OCI-LY3 (cell line): ENCODE measurements at regions not wholly inside any gene's neighbourhood (a gene's known extent, or its start where the extent isn't known, plus 50 kb on each side); places are given as distances from the start of the nearest gene placed in this dataset.
A peak's percentile ranks its signal among the peaks of the same experiment; 100 is the strongest.

Experiments used
- H2AFZ ChIP-seq: fragments of 200-600, 300-600 bp; shearing (Covaris generic); 2 replicates; pipeline ENCODE4 v1.6.0; 2014; ENCODE audit warnings: antibody characterized with exemption, low read depth, low read length
- H3K27ac ChIP-seq: fragments of 200-600, 300-600 bp; sonication (generic); 2 replicates; pipeline ENCODE4 v1.5.1; 2014; ENCODE audit warnings: mild to moderate bottlenecking, low read length, moderate library complexity, mixed read lengths
- H3K27me3 ChIP-seq: fragments of 200-600, 300-600 bp; sonication (generic); 2 replicates; pipeline ENCODE4 v1.6.1; 2014; ENCODE audit warnings: low read depth, low read length, mixed read lengths
- H3K36me3 ChIP-seq: fragments of 200-600, 300-600 bp; sonication (generic); replicated peaks from 2 replicates; pipeline ENCODE3; 2014; ENCODE audit warnings: low read depth, low read length, mixed read lengths
- H3K4me1 ChIP-seq: fragments of 300-600, 200-600 bp; sonication (generic); 2 replicates; pipeline ENCODE4 v1.6.1; 2014; ENCODE audit warnings: low read length, mixed read lengths
- H3K4me2 ChIP-seq: fragments of 200-600, 300-600 bp; sonication (generic); 2 replicates; pipeline ENCODE4 v1.6.1; 2014; ENCODE audit warnings: low read length, mixed read lengths
- H3K4me3 ChIP-seq: fragments of 300-600, 200-600 bp; sonication (generic); 2 replicates; pipeline ENCODE4 v1.5.1; 2014; ENCODE audit warnings: antibody characterized with exemption, mild to moderate bottlenecking, low read length, moderate library complexity
- H3K79me2 ChIP-seq: fragments of 300-600, 200-600 bp; shearing (Covaris generic); 2 replicates; pipeline ENCODE4 v1.6.1; 2014; ENCODE audit warnings: mild to moderate bottlenecking, low read length, mixed read lengths
- H3K9ac ChIP-seq: fragments of 300-600, 200-600 bp; shearing (Covaris generic); 2 replicates; pipeline ENCODE4 v1.6.0; 2014; ENCODE audit warnings: mild to moderate bottlenecking, low read length, moderate library complexity
- H3K9me3 ChIP-seq: fragments of 200-600, 300-600 bp; shearing (Covaris generic); 2 replicates; pipeline ENCODE4 v1.6.1; 2014; ENCODE audit warnings: low read length, mixed read lengths; ENCODE audit not compliant: insufficient read depth
- H4K20me1 ChIP-seq: fragments of 200-600, 300-600 bp; sonication (generic); 2 replicates; pipeline ENCODE4 v1.6.1; 2016; ENCODE audit warnings: low read length, mixed read lengths; ENCODE audit not compliant: insufficient read depth
- EZH2phosphoT487 ChIP-seq: fragments of 200-600 bp; shearing (Covaris generic); IDR thresholded peaks from 2 replicates; pipeline ENCODE4 v1.6.1; 2018; ENCODE audit warnings: antibody characterized with exemption, mixed run types, low read depth
- TF ChIP-seq, protein P1 (sequence below): fragments of 200-600, 300-600 bp; sonication (generic); IDR thresholded peaks from 2 replicates; pipeline ENCODE4 v1.5.1; 2014; ENCODE audit warnings: antibody characterized with exemption, low read length, low read depth

DNA sequence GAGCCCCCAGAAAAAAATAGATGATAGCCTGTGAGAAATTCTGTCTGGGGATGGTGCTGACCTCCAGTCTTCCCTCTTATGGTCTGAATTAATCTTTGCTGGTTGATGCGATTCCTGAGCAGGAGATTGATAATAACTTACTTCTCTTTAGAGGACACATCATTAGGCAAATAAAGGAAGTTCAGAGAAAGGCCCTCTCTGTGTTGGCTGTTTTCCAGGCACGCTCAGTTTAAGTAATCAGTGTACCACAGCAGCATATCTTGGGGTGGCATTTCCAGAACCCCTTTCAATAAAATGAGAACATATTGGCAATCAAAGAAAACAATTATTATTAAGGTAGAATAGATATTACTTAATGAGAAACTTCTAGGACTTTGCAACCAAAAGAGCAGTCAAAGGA lies 1129.3 kb upstream of the RAG2 start:
- no peak overlapping the region for H3K9ac ChIP-seq
- peaks cover 5% of the 10 kb centered on the region; the same call in 1 of the 2 replicates for H3K4me1 ChIP-seq
- H3K9me3 ChIP-seq = no peaks in the 10 kb centered on the region
- H3K4me3 ChIP-seq = no peak overlapping the region
- no peaks in the 10 kb centered on the region for H4K20me1 ChIP-seq
- H3K27me3 ChIP-seq = no peaks in the 10 kb centered on the region
- TF ChIP-seq, protein P1, sequence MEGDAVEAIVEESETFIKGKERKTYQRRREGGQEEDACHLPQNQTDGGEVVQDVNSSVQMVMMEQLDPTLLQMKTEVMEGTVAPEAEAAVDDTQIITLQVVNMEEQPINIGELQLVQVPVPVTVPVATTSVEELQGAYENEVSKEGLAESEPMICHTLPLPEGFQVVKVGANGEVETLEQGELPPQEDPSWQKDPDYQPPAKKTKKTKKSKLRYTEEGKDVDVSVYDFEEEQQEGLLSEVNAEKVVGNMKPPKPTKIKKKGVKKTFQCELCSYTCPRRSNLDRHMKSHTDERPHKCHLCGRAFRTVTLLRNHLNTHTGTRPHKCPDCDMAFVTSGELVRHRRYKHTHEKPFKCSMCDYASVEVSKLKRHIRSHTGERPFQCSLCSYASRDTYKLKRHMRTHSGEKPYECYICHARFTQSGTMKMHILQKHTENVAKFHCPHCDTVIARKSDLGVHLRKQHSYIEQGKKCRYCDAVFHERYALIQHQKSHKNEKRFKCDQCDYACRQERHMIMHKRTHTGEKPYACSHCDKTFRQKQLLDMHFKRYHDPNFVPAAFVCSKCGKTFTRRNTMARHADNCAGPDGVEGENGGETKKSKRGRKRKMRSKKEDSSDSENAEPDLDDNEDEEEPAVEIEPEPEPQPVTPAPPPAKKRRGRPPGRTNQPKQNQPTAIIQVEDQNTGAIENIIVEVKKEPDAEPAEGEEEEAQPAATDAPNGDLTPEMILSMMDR = no peak
- no peak for TF ChIP-seq EZH2phosphoT487
- H3K36me3 ChIP-seq = no peaks in the 10 kb centered on the region
- no peaks in the 10 kb centered on the region for H3K79me2 ChIP-seq
- no peak overlapping the region; the same call in 1 of the 2 replicates for H3K4me2 ChIP-seq
- H2AFZ ChIP-seq = peak overlapping the region; percentile 27; the same call in 1 of the 2 replicates
- H3K27ac ChIP-seq = no peak overlapping the region

- Histone ChIP-seq H3K9ac (no peak overlapping the region), H3K36me3 (no peaks in the 10 kb centered on the region), H3K4me3 (no peak overlapping the region), H3K4me1 (peaks cover 5% of the 10 kb centered on the region; the same call in 1 of the 2 replicates), H3K79me2 (no peaks in the 10 kb centered on the region), H4K20me1 (no peaks in the 10 kb centered on the region), H3K27me3 (no peaks in the 10 kb centered on the region), H3K27ac (no peak overlapping the region), H3K9me3 (no peaks in the 10 kb centered on the region), H2AFZ (no peak overlapping the region), H3K4me2 (no peak overlapping the region)
- no peak for TF ChIP-seq EZH2phosphoT487
- TF ChIP-seq, protein P1 = no peak
These were observed 1126.3 kb upstream of the RAG2 start for GRCh38 chr11:37724315-37724714.

DNA sequence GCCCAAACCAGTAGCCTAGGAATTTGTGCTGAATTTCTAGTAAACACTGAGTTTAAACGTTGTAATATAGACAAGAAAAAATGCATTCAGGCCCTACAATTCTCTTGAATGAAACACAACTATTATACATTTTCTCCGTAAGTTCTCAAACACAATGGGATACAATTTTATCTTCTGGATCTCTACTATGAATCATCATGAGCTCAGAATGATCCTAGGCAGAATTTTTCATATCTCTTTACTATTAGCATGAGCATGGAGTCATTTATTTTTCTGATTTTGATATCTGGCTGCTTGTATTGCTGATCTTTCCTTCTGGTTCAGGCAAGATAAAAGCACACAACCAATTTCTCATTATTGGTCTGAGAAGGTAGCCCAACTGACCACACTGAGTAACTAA lies 1123.4 kb upstream of the RAG2 start:
- TF ChIP-seq EZH2phosphoT487 = no peak
- TF ChIP-seq, protein P1 = no peak
- Histone ChIP-seq H3K4me2 (no peak overlapping the region), H3K9ac (no peak overlapping the region), H3K79me2 (no peaks in the 10 kb centered on the region), H3K4me1 (no peaks in the 10 kb centered on the region), H3K4me3 (no peak overlapping the region), H3K27ac (no peak overlapping the region), H4K20me1 (no peaks in the 10 kb centered on the region), H2AFZ (no peak overlapping the region), H3K9me3 (no peaks in the 10 kb centered on the region), H3K27me3 (no peaks in the 10 kb centered on the region), H3K36me3 (no peaks in the 10 kb centered on the region)

- no peak overlapping the region for H2AFZ ChIP-seq
- no peak overlapping the region for H3K4me2 ChIP-seq
- no peak overlapping the region for H3K9ac ChIP-seq
- H4K20me1 ChIP-seq = no peaks in the 10 kb centered on the region
- H3K79me2 ChIP-seq = no peaks in the 10 kb centered on the region
- no peaks in the 10 kb centered on the region for H3K36me3 ChIP-seq
- TF ChIP-seq, protein P1 = no peak
- no peak for TF ChIP-seq EZH2phosphoT487
- no peaks in the 10 kb centered on the region for H3K27me3 ChIP-seq
- H3K9me3 ChIP-seq = no peaks in the 10 kb centered on the region
- no peak overlapping the region for H3K4me3 ChIP-seq
- H3K4me1 ChIP-seq = no peaks in the 10 kb centered on the region
- no peak overlapping the region for H3K27ac ChIP-seq
These were observed 1120.5 kb upstream of the RAG2 start for GRCh38 chr11:37718431-37718999.
